DOHH2 (cell line): ENCODE measurements at regions not wholly inside any gene's neighbourhood (a gene's known extent, or its start where the extent isn't known, plus 50 kb on each side); places are given as distances from the start of the nearest gene placed in this dataset.

Experiments used
- CTCF ChIP-seq: fragments of 200-600 bp; sonication (generic); IDR thresholded peaks from one replicate; pipeline ENCODE4 v1.5.1; 2014; ENCODE audit warnings: antibody characterized with exemption, mild to moderate bottlenecking, low read depth, low read length; ENCODE audit not compliant: poor library complexity, severe bottlenecking
- EZH2phosphoT487 ChIP-seq: fragments of 200-600 bp; sonication (generic); IDR thresholded peaks from 2 replicates; pipeline ENCODE4 v1.6.1; 2017; ENCODE audit warnings: borderline replicate concordance, mild to moderate bottlenecking, antibody characterized with exemption, low read length, moderate library complexity, mixed read lengths

DNA sequence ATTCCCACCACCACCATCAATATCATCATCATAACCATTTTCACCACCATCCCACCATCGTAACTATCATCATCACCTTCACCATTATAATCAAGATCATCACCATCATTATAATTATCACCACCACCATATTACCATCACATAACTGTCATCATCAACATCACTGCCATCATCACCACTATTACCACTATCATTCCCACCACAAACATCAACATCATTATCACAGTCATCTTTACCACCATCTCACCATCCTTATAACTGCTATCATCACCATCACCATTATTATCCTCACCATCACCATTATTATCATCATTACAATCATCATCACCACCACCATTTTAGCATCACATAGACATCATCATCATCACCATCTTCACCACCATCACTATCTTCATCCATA lies 167.1 kb upstream of the ZMIZ1 start:
- no peak for TF ChIP-seq CTCF
- TF ChIP-seq EZH2phosphoT487: no peak
